T-helper 17 cell (primary cell): ENCODE measurements at regions not wholly inside any gene's neighbourhood (a gene's known extent, or its start where the extent isn't known, plus 50 kb on each side); places are given as distances from the start of the nearest gene placed in this dataset.

Experiments
- ATAC-seq: fragments of 150-1000 bp; cut with Tn5 transposase; 2 replicates; pipeline ENCODE4 v1.10.0; 2021; ENCODE audit warnings: mild to moderate bottlenecking, moderate library complexity
- DNase-seq, 3 donors: peaks; one replicate each; pipeline versions ENCODE4 v3.0.0 to v3.0.0-alpha.2; 2020 to 2021
- H3K9me3 ChIP-seq: one replicate; pipeline ENCODE4 v1.7.0; 2013; ENCODE audit warnings: low read length, mild to moderate bottlenecking; ENCODE audit not compliant: control insufficient read depth, poor library complexity, severe bottlenecking
- H3K27ac Mint-ChIP-seq: one replicate; pipeline ENCODE4 v1.8.0; 2022; ENCODE audit warnings: mild to moderate bottlenecking, moderate library complexity, mixed read lengths
- H3K27me3 Mint-ChIP-seq: one replicate; pipeline ENCODE4 v1.8.0; 2022; ENCODE audit warnings: mixed read lengths
- H3K36me3 Mint-ChIP-seq: one replicate; pipeline ENCODE4 v1.8.0; 2022; ENCODE audit warnings: low read depth, mixed read lengths
- H3K4me1 Mint-ChIP-seq: one replicate; pipeline ENCODE4 v1.8.0; 2022; ENCODE audit warnings: mild to moderate bottlenecking, mixed read lengths
- H3K4me3 Mint-ChIP-seq: one replicate; pipeline ENCODE4 v1.8.0; 2022; ENCODE audit warnings: mild to moderate bottlenecking, moderate library complexity, mixed read lengths

GRCh38 chr10:125218967-125219366 is 58.6 kb upstream of the CTBP2 start:
- ATAC-seq: no peak
- H3K4me3 Mint-ChIP-seq: no peak overlapping the region
- H3K36me3 Mint-ChIP-seq: peaks cover 2% of the 10 kb centered on the region
- DNase-seq: no peak
- no peaks in the 10 kb centered on the region for H3K9me3 ChIP-seq
- peaks cover 42% of the 10 kb centered on the region for H3K27me3 Mint-ChIP-seq
- no peak overlapping the region for H3K27ac Mint-ChIP-seq
- H3K4me1 Mint-ChIP-seq: no peaks in the 10 kb centered on the region

- no peaks in the 10 kb centered on the region for H3K4me1 Mint-ChIP-seq
- H3K36me3 Mint-ChIP-seq: peaks cover 2% of the 10 kb centered on the region
These were observed 57.8 kb upstream of the CTBP2 start for GRCh38 chr10:125217990-125218675.

GRCh38 chr10:125216861-125217260 is 56.5 kb upstream of the CTBP2 start:
- Mint-ChIP-seq H3K4me1 (no peaks in the 10 kb centered on the region), H3K4me3 (no peak overlapping the region), H3K27ac (no peak overlapping the region), H3K27me3 (peaks cover 38% of the 10 kb centered on the region), H3K36me3 (peaks cover 2% of the 10 kb centered on the region)
- no peak for DNase-seq
- no peaks in the 10 kb centered on the region for H3K9me3 ChIP-seq
- no peak for ATAC-seq

More at GRCh38 chr10:125217990-125218675, 57.8 kb upstream of the CTBP2 start:
- DNase-seq (no peak), ATAC-seq (no peak)
- no peak overlapping the region for H3K27ac Mint-ChIP-seq
- peaks cover 42% of the 10 kb centered on the region for H3K27me3 Mint-ChIP-seq
- no peak overlapping the region for H3K4me3 Mint-ChIP-seq
- H3K9me3 ChIP-seq: no peaks in the 10 kb centered on the region

GRCh38 chr10:125216309-125216708 is 55.9 kb upstream of the CTBP2 start:
- H3K4me3 Mint-ChIP-seq: no peak overlapping the region
- peaks cover 2% of the 10 kb centered on the region for H3K36me3 Mint-ChIP-seq
- DNase-seq: no peak
- peaks cover 33% of the 10 kb centered on the region for H3K27me3 Mint-ChIP-seq
- no peaks in the 10 kb centered on the region for H3K9me3 ChIP-seq
- no peak overlapping the region for H3K27ac Mint-ChIP-seq
- ATAC-seq: no peak
- no peaks in the 10 kb centered on the region for H3K4me1 Mint-ChIP-seq

GRCh38 chr10:125214283-125214570 is 53.9 kb upstream of the CTBP2 start:
- H3K27ac Mint-ChIP-seq: no peak overlapping the region
- H3K4me1 Mint-ChIP-seq: no peaks in the 10 kb centered on the region
- no peak overlapping the region for H3K4me3 Mint-ChIP-seq
- ATAC-seq (no peak), DNase-seq (no peak)
- peaks cover 16% of the 10 kb centered on the region for H3K27me3 Mint-ChIP-seq
- peaks cover 2% of the 10 kb centered on the region for H3K36me3 Mint-ChIP-seq
- no peaks in the 10 kb centered on the region for H3K9me3 ChIP-seq

- H3K9me3 ChIP-seq: no peaks in the 10 kb centered on the region
- Mint-ChIP-seq H3K36me3 (peaks cover 2% of the 10 kb centered on the region), H3K27ac (no peak overlapping the region), H3K4me3 (no peak overlapping the region), H3K4me1 (no peaks in the 10 kb centered on the region), H3K27me3 (peaks cover 16% of the 10 kb centered on the region)
- no peak for ATAC-seq
- DNase-seq: no peak
These were observed 53.3 kb upstream of the CTBP2 start for GRCh38 chr10:125213541-125214282.

GRCh38 chr10:125212150-125212809 is 51.9 kb upstream of the CTBP2 start:
- ATAC-seq (no peak), DNase-seq (no peak)
- Mint-ChIP-seq H3K4me3 (no peak overlapping the region), H3K4me1 (no peaks in the 10 kb centered on the region), H3K36me3 (no peaks in the 10 kb centered on the region), H3K27me3 (peaks cover 11% of the 10 kb centered on the region), H3K27ac (no peak overlapping the region)
- H3K9me3 ChIP-seq: no peaks in the 10 kb centered on the region
